Stimulated activated CD4-positive, alpha-beta T cell treated with anti-CD3 and anti-CD28 coated beads, Interleukin-2, amount 100 ng/mL, for 24 hours (primary cell): ENCODE measurements at regions not wholly inside any gene's neighbourhood (a gene's known extent, or its start where the extent isn't known, plus 50 kb on each side); places are given as distances from the start of the nearest gene placed in this dataset.

Experiments
- DNase-seq, 2 donors: peaks; one replicate each; pipeline ENCODE4 v3.0.0-alpha.2; 2020

- no peak for DNase-seq
These were observed 117.9 kb upstream of the HS3ST1 start for GRCh38 chr4:11546391-11547175.

- DNase-seq: no peak
These were observed 117.0 kb upstream of the HS3ST1 start for GRCh38 chr4:11545651-11546050.

- DNase-seq: no peak
These were observed 115.5 kb upstream of the HS3ST1 start for GRCh38 chr4:11544211-11544610.

- DNase-seq: no peak
These were observed 115.0 kb upstream of the HS3ST1 start for GRCh38 chr4:11543706-11544105.

- DNase-seq: no peak
These were observed 114.3 kb upstream of the HS3ST1 start for GRCh38 chr4:11542952-11543351.

GRCh38 chr4:11537846-11538245 lies 109.2 kb upstream of the HS3ST1 start:
- no peak for DNase-seq

- DNase-seq: no peak
These were observed 106.6 kb upstream of the HS3ST1 start for GRCh38 chr4:11535333-11535732.

GRCh38 chr4:11534623-11535302 lies 106.1 kb upstream of the HS3ST1 start:
- no peak for DNase-seq

GRCh38 chr4:11532138-11532537 lies 103.4 kb upstream of the HS3ST1 start:
- no peak for DNase-seq

- DNase-seq: no peak
These were observed 101.0 kb upstream of the HS3ST1 start for GRCh38 chr4:11529625-11530201.

GRCh38 chr4:11525085-11525484 lies 96.4 kb upstream of the HS3ST1 start:
- no peak for DNase-seq

- DNase-seq: no peak
These were observed 90.1 kb upstream of the HS3ST1 start for GRCh38 chr4:11518754-11519153.

- DNase-seq: no peak
These were observed 86.2 kb upstream of the HS3ST1 start for GRCh38 chr4:11514779-11515419.

- no peak for DNase-seq
These were observed 85.3 kb upstream of the HS3ST1 start for GRCh38 chr4:11514003-11514402.

GRCh38 chr4:11512871-11513270 lies 84.2 kb upstream of the HS3ST1 start:
- DNase-seq: no peak

GRCh38 chr4:11511321-11511720 lies 82.6 kb upstream of the HS3ST1 start:
- DNase-seq: no peak

- DNase-seq: no peak
These were observed 79.2 kb upstream of the HS3ST1 start for GRCh38 chr4:11507920-11508319.

- no peak for DNase-seq
These were observed 77.5 kb upstream of the HS3ST1 start for GRCh38 chr4:11506194-11506593.

- peak in 1 of 2 donors; percentile 18 for DNase-seq
These were observed 76.7 kb upstream of the HS3ST1 start for GRCh38 chr4:11505221-11505971.

- no peak for DNase-seq
These were observed 74.5 kb upstream of the HS3ST1 start for GRCh38 chr4:11503166-11503565.

- DNase-seq: no peak
These were observed 69.3 kb upstream of the HS3ST1 start for GRCh38 chr4:11497972-11498371.

- DNase-seq: no peak
These were observed 68.6 kb upstream of the HS3ST1 start for GRCh38 chr4:11497212-11497806.
